K562 (cell line): ENCODE measurements at regions not wholly inside any gene's neighbourhood (a gene's known extent, or its start where the extent isn't known, plus 50 kb on each side); places are given as distances from the start of the nearest gene placed in this dataset.

Source experiments
- ATAC-seq: fragments of 200-7000 bp; cut with Tn5 transposase; 3 replicates; pipeline ENCODE4 v1.9.1; 2020; ENCODE audit warnings: moderate library complexity
- BruUV-seq: library from RNA; stranded (reverse); fragments of 400-500 nt; replicated peaks from 2 replicates; lab custom pipeline; 2021; lab: Mats Ljungman, UMichigan
- CTCF ChIA-PET: fragments of 300-600 bp; formaldehyde crosslinking; extraction: SDS; loops from one replicate; lab custom pipeline; 2021; ENCODE audit warnings: low intra/inter-chr PET ratio; lab: Yijun Ruan, JAX
- POLR2A ChIA-PET: fragments of 300-600, 350-650 bp; sonication (Branson Sonifier 250); formaldehyde crosslinking; extraction: SDS; loops from one replicate; lab custom pipeline; 2021; ENCODE audit warnings: antibody characterized with exemption, inconsistent platforms; lab: Yijun Ruan, JAX
- DNase-seq, 4 experiments: peaks; one replicate each; pipeline versions ENCODE4 v3.0.0 to v3.0.0-alpha.2; 2011 to 2018; ENCODE audit warnings: low spot score in 3 of 4, mixed read lengths in 3 of 4; ENCODE audit errors: extremely low read depth in 1 of 4
- FAIRE-seq: peaks from 2 replicates; lab custom pipeline; 2011; peaks lifted over from hg19 to GRCh38; lab: Jason Lieb, UNC
- H2AFZ ChIP-seq: 2 replicates; pipeline ENCODE4 v1.6.0; 2011; ENCODE audit warnings: low read depth, low read length, control low read depth, inconsistent platforms
- H3K27ac ChIP-seq: fragments of 200-600 bp; 3 replicates; pipeline ENCODE4 v1.8.0; 2011; ENCODE audit warnings: low read depth, mild to moderate bottlenecking, control low read depth, inconsistent platforms, low read length, moderate library complexity, mixed read lengths; ENCODE audit errors: extremely low read depth
- H3K27me3 ChIP-seq, 2 experiments: fragments of 300-600 bp in 1 of 2; 2 replicates in 1 of 2; 3 replicates in 1 of 2; pipeline versions ENCODE4 v1.6.0 to v1.8.0; 2011; ENCODE audit warnings: inconsistent platforms in 2 of 2, low read length in 2 of 2, mild to moderate bottlenecking in 1 of 2, mixed read lengths in 1 of 2, moderate library complexity in 1 of 2; ENCODE audit not compliant: control insufficient read depth in 2 of 2, insufficient read depth in 2 of 2
- H3K36me3 ChIP-seq: fragments of 300-600 bp; 3 replicates; pipeline ENCODE4 v1.8.0; 2011; ENCODE audit warnings: mild to moderate bottlenecking, low read length, inconsistent platforms; ENCODE audit not compliant: control insufficient read depth, insufficient read depth
- H3K4me1 ChIP-seq, 2 experiments: fragments of 200-600 bp in 1 of 2; replicated peaks in 1 of 2; 2 replicates in 1 of 2; 3 replicates in 1 of 2; pipeline versions ENCODE4 v1.5.1 to v1.8.0; 2011; ENCODE audit warnings: inconsistent platforms in 2 of 2, low read length in 2 of 2, mild to moderate bottlenecking in 1 of 2, mixed read lengths in 1 of 2, moderate library complexity in 1 of 2; ENCODE audit not compliant: control insufficient read depth in 2 of 2, insufficient read depth in 2 of 2
- H3K4me2 ChIP-seq: 2 replicates; pipeline ENCODE4 v1.6.1; 2011; ENCODE audit warnings: low read length, control low read depth, inconsistent platforms, mixed read lengths; ENCODE audit not compliant: insufficient read depth
- H3K4me3 ChIP-seq: fragments of 200-600 bp; sonication (generic), shearing (Covaris generic); 2 replicates; pipeline ENCODE4 v1.5.1; 2016; ENCODE audit warnings: control low read depth, inconsistent platforms
- H3K79me2 ChIP-seq: fragments of 200-600 bp; 3 replicates; pipeline ENCODE4 v1.8.0; 2011; ENCODE audit warnings: low read length, inconsistent platforms; ENCODE audit not compliant: control insufficient read depth, insufficient read depth
- H3K9ac ChIP-seq, 2 experiments: 2 replicates each; pipeline versions ENCODE4 v1.6.0 to v1.6.1; 2011; ENCODE audit warnings: low read depth in 2 of 2, low read length in 2 of 2, control low read depth in 1 of 2, inconsistent platforms in 1 of 2, mild to moderate bottlenecking in 1 of 2, mixed read lengths in 1 of 2; ENCODE audit not compliant: insufficient read depth in 1 of 2
- H3K9me1 ChIP-seq: one replicate; pipeline ENCODE4 v1.6.0; 2011; ENCODE audit warnings: inconsistent platforms, mild to moderate bottlenecking, low read length, moderate library complexity; ENCODE audit not compliant: control insufficient read depth, insufficient read depth
- H3K9me3 ChIP-seq: replicated peaks from 2 replicates; pipeline ENCODE4 v1.5.1; 2011; ENCODE audit warnings: low read depth, low read length, inconsistent platforms; ENCODE audit not compliant: control insufficient read depth, insufficient read depth
- H4K20me1 ChIP-seq: replicated peaks from 2 replicates; pipeline ENCODE4 v1.6.1; 2011; ENCODE audit warnings: low read length, inconsistent platforms, mixed read lengths; ENCODE audit not compliant: control insufficient read depth, insufficient read depth
- FIP1L1 ChIP-seq: fragments of 200-400 bp; formaldehyde crosslinking; IDR thresholded peaks from 2 replicates; pipeline ENCODE4 v1.6.1; 2018; ENCODE audit warnings: mild to moderate bottlenecking, low read depth, low read length; ENCODE audit not compliant: poor library complexity, severe bottlenecking
- KDM4B ChIP-seq, 2 experiments: fragments of 450-650 bp in 1 of 2; sonication (generic) in 1 of 2; IDR thresholded peaks; 2 replicates each; pipeline ENCODE4 v1.6.1; 2016 to 2017; ENCODE audit warnings: borderline replicate concordance in 2 of 2, antibody characterized with exemption in 1 of 2, low read depth in 1 of 2, mild to moderate bottlenecking in 1 of 2
- LCOR ChIP-seq: sonication (generic); formaldehyde crosslinking; IDR thresholded peaks from 2 replicates; pipeline ENCODE4 v1.8.0; 2022; ENCODE audit warnings: mild to moderate bottlenecking, missing genetic modification reagents
- SIN3A ChIP-seq, 2 experiments: fragments of 150-350 bp in 1 of 2; IDR thresholded peaks; 2 replicates each; pipeline ENCODE4 v1.6.1; 2011 to 2016; ENCODE audit warnings: borderline replicate concordance in 2 of 2, low read depth in 2 of 2, low read length in 2 of 2, mild to moderate bottlenecking in 2 of 2, moderate library complexity in 2 of 2; ENCODE audit not compliant: control insufficient read depth in 1 of 2
- SMARCE1 ChIP-seq: fragments of 450-650 bp; IDR thresholded peaks from 2 replicates; pipeline ENCODE4 v1.7.1; 2016; ENCODE audit warnings: mild to moderate bottlenecking
- SOX6 ChIP-seq: fragments of 450-650 bp; IDR thresholded peaks from 2 replicates; pipeline ENCODE4 v1.6.1; 2014; ENCODE audit warnings: mild to moderate bottlenecking
- TAL1 ChIP-seq: fragments of 450-650 bp; IDR thresholded peaks from 2 replicates; pipeline ENCODE4 v1.6.1; 2016; ENCODE audit warnings: mild to moderate bottlenecking
- ZKSCAN1 ChIP-seq: fragments of 150-350 bp; IDR thresholded peaks from 2 replicates; pipeline ENCODE4 v1.6.1; 2016; ENCODE audit warnings: low read depth, low read length
- ZNF12 ChIP-seq: sonication (generic); formaldehyde crosslinking; IDR thresholded peaks from 2 replicates; pipeline ENCODE4 v1.4.0; 2020; ENCODE audit warnings: mild to moderate bottlenecking, missing genetic modification reagents
- WGBS: fragments of 100-300 bp; shearing (Covaris generic); methylation state at CpG from one replicate; pipeline ENCODE4 v1.1.6; 2016; ENCODE audit warnings: low coverage, mixed read lengths; ENCODE audit not compliant: insufficient coverage; ENCODE audit errors: missing lambda C conversion rate; 5-methylcytosine and 5-hydroxymethylcytosine counted together
- in situ Hi-C: fragments of 300-500 bp; cut with MboI; formaldehyde crosslinking; loops from 4 replicates; pipeline ENCODE4 v1.15.0; 2018; ENCODE audit warnings: inconsistent platforms, mixed read lengths
- intact Hi-C: fragments of 100-400 bp; cut with micrococcal nuclease; formaldehyde crosslinking; loops from 2 replicates; pipeline ENCODE4 v1.14.2; 2022
- TF ChIP-seq, protein P1 (sequence below): fragments of 200-800 bp; sonication (Bioruptor generic); IDR thresholded peaks from 2 replicates; pipeline ENCODE4 v1.6.1; 2017; ENCODE audit warnings: missing genetic modification characterization, missing compliant biosample characterization
- TF ChIP-seq, protein P2 (sequence below): sonication (generic); formaldehyde crosslinking; IDR thresholded peaks from 2 replicates; pipeline ENCODE4 v1.8.0; 2022; ENCODE audit warnings: mild to moderate bottlenecking, low read depth, missing genetic modification reagents
- TF ChIP-seq, protein P3 (sequence below), 2 experiments: fragments of 250-450 bp in 1 of 2; fragments of 450-650 bp in 1 of 2; sonication (Bioruptor Pico) in 1 of 2; IDR thresholded peaks; 2 replicates each; pipeline versions ENCODE4 v1.6.1 to v1.8.0; 2016 to 2021; ENCODE audit warnings: mild to moderate bottlenecking in 2 of 2, moderate library complexity in 2 of 2, missing compliant biosample characterization in 1 of 2, missing genetic modification characterization in 1 of 2
- TF ChIP-seq, protein P4 (sequence below), 2 experiments: IDR thresholded peaks; 2 replicates each; pipeline ENCODE4 v1.6.1; 2012; ENCODE audit warnings: improper control_type of control experiment in 2 of 2, low read depth in 2 of 2, low read length in 2 of 2, borderline replicate concordance in 1 of 2

DNA sequence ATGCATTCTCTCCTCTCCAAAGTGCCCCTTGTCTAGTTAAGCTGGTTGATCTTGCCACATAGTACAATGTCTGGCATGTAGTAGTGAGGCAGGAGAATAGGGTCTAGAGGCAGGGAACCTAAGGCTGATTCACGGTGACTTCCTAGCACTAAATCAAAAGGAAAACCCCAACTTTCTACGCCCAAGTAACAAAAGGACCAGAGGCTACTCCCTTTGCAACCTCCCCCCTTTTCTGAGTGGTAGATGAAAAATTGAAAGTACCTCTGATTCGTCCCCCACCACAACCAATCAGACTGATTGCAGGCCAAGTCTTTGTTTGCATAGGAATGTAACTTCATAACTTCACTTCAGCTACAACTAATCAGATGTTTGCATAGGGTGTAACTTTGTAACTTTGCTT is 278.8 kb downstream of the PSAT1 start (continued):
- TF ChIP-seq, protein P1, sequence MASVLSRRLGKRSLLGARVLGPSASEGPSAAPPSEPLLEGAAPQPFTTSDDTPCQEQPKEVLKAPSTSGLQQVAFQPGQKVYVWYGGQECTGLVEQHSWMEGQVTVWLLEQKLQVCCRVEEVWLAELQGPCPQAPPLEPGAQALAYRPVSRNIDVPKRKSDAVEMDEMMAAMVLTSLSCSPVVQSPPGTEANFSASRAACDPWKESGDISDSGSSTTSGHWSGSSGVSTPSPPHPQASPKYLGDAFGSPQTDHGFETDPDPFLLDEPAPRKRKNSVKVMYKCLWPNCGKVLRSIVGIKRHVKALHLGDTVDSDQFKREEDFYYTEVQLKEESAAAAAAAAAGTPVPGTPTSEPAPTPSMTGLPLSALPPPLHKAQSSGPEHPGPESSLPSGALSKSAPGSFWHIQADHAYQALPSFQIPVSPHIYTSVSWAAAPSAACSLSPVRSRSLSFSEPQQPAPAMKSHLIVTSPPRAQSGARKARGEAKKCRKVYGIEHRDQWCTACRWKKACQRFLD (CRISPR knock-in tag) = no peak
- TF ChIP-seq FIP1L1 = no peak
- TF ChIP-seq SMARCE1 = no peak
- TF ChIP-seq SOX6 = no peak
- no peak for TF ChIP-seq TAL1
- TF ChIP-seq ZNF12 (CRISPR knock-in tag) = no peak
- TF ChIP-seq, protein P2, sequence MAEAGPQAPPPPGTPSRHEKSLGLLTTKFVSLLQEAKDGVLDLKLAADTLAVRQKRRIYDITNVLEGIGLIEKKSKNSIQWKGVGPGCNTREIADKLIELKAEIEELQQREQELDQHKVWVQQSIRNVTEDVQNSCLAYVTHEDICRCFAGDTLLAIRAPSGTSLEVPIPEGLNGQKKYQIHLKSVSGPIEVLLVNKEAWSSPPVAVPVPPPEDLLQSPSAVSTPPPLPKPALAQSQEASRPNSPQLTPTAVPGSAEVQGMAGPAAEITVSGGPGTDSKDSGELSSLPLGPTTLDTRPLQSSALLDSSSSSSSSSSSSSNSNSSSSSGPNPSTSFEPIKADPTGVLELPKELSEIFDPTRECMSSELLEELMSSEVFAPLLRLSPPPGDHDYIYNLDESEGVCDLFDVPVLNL (CRISPR knock-in tag) = no peak

DNA sequence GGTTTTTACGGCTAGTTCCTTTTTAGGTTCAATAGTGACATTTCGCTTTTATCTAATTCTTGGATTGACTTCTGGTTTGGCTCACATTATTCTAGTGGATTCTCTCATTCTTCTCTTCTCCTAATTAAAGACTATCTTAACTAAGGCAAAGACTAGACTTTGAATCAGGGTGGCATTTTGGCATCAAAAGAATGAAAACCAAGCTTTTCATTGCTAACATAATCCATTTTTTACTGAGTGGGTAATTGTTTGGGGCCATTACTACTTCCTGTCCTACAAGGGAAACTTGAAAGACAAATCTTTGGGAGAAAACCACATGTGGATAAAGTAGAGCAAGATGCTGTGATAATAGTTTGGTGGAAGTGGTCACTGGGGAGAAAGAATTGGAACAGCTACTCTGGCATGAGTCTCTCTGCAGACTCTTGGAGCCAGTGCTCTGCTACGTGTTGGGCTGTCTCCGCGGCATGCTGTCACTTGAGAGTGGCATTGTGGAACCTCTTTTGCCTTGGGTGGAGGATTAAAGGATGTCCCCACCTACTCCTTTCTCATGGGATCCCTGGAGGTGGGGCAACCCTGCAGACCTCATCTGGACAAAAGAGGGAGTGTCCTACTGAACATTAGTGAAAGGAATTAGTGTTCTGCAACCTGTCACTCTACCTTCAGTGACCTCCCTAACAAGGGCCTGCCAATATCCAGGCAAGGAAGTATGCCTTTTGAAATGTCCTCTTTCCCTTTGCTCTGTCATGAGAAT is 280.4 kb downstream of the PSAT1 start:
- Histone ChIP-seq H3K4me3 (no peak overlapping the region), H3K4me1 (no peaks in the 10 kb centered on the region), H2AFZ (no peak overlapping the region), H3K27ac (no peak overlapping the region), H3K27me3 (no peaks in the 10 kb centered on the region), H4K20me1 (no peaks in the 10 kb centered on the region), H3K9me3 (no peaks in the 10 kb centered on the region), H3K9me1 (no peaks in the 10 kb centered on the region), H3K79me2 (no peaks in the 10 kb centered on the region), H3K36me3 (no peaks in the 10 kb centered on the region), H3K4me2 (no peak overlapping the region), H3K9ac (no peak overlapping the region)
- in situ Hi-C loops = no loop called here
- FAIRE-seq = no peak
- ChIA-PET POLR2A (no interaction called here), CTCF (no interaction called here)
- no peak for DNase-seq
- WGBS = 4% methylated on average over 5 of the region's 5 CpGs
- no peak for ATAC-seq
- no TSS peak for BruUV-seq
- intact Hi-C loops = no loop called here
- TF ChIP-seq, protein P3, sequence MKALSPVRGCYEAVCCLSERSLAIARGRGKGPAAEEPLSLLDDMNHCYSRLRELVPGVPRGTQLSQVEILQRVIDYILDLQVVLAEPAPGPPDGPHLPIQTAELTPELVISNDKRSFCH (CRISPR knock-in tag; IDR thresholded peaks at IDR 0.05) = no peak
- TF ChIP-seq, protein P3 (tag; IDR thresholded peaks at IDR 0.05) = no peak
- TF ChIP-seq, protein P4, sequence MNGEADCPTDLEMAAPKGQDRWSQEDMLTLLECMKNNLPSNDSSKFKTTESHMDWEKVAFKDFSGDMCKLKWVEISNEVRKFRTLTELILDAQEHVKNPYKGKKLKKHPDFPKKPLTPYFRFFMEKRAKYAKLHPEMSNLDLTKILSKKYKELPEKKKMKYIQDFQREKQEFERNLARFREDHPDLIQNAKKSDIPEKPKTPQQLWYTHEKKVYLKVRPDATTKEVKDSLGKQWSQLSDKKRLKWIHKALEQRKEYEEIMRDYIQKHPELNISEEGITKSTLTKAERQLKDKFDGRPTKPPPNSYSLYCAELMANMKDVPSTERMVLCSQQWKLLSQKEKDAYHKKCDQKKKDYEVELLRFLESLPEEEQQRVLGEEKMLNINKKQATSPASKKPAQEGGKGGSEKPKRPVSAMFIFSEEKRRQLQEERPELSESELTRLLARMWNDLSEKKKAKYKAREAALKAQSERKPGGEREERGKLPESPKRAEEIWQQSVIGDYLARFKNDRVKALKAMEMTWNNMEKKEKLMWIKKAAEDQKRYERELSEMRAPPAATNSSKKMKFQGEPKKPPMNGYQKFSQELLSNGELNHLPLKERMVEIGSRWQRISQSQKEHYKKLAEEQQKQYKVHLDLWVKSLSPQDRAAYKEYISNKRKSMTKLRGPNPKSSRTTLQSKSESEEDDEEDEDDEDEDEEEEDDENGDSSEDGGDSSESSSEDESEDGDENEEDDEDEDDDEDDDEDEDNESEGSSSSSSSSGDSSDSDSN (IDR thresholded peaks at IDR 0.05; ENCODE audit: borderline replicate concordance in 1 of 2, low read depth in 2 of 2, low read length in 2 of 2) = no peak
- TF ChIP-seq ZKSCAN1 = no peak
- TF ChIP-seq SIN3A (IDR thresholded peaks at IDR 0.05; ENCODE audit: borderline replicate concordance in 2 of 2, control insufficient read depth in 1 of 2, low read depth in 2 of 2, low read length in 2 of 2) = no peak
- TF ChIP-seq KDM4B (IDR thresholded peaks at IDR 0.05; ENCODE audit: borderline replicate concordance in 2 of 2, low read depth in 1 of 2) = no peak
- TF ChIP-seq LCOR (CRISPR knock-in tag) = no peak
